ENCODE measurements at regions not wholly inside any gene's neighbourhood (a gene's known extent, or its start where the extent isn't known, plus 50 kb on each side); places are given as distances from the start of the nearest gene placed in this dataset.

GRCh38 chr1:230496451-230496850, 70.3 kb upstream of the PGBD5 start:
- no peak for TF ChIP-seq CTCF (IDR thresholded peaks at IDR 0.05; ENCODE audit: borderline replicate concordance, extremely low read depth, low read length, poor library complexity, severe bottlenecking)
- no peak for TF ChIP-seq EZH2 (IDR thresholded peaks at IDR 0.05; ENCODE audit: borderline replicate concordance, low read depth, low read length, severe bottlenecking)
